Fibroblast of the aortic adventitia (primary cell): ENCODE measurements at regions not wholly inside any gene's neighbourhood (a gene's known extent, or its start where the extent isn't known, plus 50 kb on each side); places are given as distances from the start of the nearest gene placed in this dataset.

Source experiments
- DNase-seq: peaks from one replicate; pipeline ENCODE4 v3.0.0-alpha.2; 2010; ENCODE audit warnings: low read depth
- H3K4me3 ChIP-seq: 2 replicates; pipeline ENCODE4 v1.5.1; 2011; ENCODE audit warnings: low read depth, mild to moderate bottlenecking, control low read depth, low read length, moderate library complexity
- CTCF ChIP-seq: IDR thresholded peaks from 2 replicates; pipeline ENCODE4 v1.5.1; 2011; ENCODE audit warnings: mild to moderate bottlenecking, low read length, control low read depth, inconsistent platforms; ENCODE audit not compliant: insufficient read depth

- no peak for TF ChIP-seq CTCF
- DNase-seq = no peak
- H3K4me3 ChIP-seq = no peak overlapping the region
These were observed 51.4 kb upstream of the WSCD1 start for GRCh38 chr17:6018788-6019187.

GRCh38 chr17:6019959-6020358 is 50.2 kb upstream of the WSCD1 start:
- no peak overlapping the region for H3K4me3 ChIP-seq
- TF ChIP-seq CTCF = no peak
- no peak for DNase-seq

DNA sequence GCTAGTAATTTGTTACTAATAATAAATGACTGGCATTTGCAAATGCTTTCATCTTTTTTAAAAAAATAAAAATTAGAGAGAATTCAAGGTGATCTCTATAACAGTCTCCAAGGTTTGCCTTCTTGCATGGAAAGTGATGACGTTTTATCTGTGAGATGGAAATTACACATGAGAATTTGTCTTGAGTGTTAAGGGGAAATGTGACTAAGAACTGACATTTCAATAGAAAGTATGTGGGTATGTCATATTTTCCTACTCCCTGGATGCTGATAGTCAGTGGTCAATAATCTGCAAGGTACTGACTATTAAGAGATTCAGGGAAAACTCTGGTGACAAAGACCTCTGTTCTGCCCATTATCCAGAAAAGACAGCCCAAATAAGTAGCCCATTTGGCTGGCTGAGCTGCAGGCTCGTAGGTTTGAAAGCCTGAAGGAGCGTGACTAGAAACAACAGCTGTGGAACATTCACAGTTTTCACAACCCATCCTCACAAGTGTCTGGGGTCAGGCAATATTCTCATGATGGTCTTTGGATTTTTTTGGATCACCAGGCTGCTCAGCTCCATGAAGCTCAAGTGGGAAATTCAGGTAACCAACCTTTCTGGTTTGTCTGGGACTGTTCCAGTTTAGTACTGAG is 49.7 kb upstream of the WSCD1 start:
- no peak for TF ChIP-seq CTCF
- H3K4me3 ChIP-seq = no peak overlapping the region
- no peak for DNase-seq
